Breast epithelium (tissue), 3 donors: ENCODE measurements at regions not wholly inside any gene's neighbourhood (a gene's known extent, or its start where the extent isn't known, plus 50 kb on each side); places are given as distances from the start of the nearest gene placed in this dataset.

Experiments used
- CTCF ChIP-seq, 3 donors: fragments of 450-650 bp; IDR thresholded peaks; one replicate each; pipeline ENCODE4 v1.5.1; 2016 to 2017; ENCODE audit warnings: antibody characterized with exemption in 3 of 3, mild to moderate bottlenecking in 3 of 3, moderate library complexity in 3 of 3
- POLR2A ChIP-seq: fragments of 450-650 bp; IDR thresholded peaks from one replicate; pipeline ENCODE4 v1.6.1; 2016; ENCODE audit warnings: antibody characterized with exemption, mild to moderate bottlenecking, moderate library complexity

GRCh38 chr9:73537561-73537960 lies 385.9 kb downstream of the ANXA1 start:
- TF ChIP-seq CTCF (IDR thresholded peaks at IDR 0.05) (no peak), POLR2A (no peak)
